ENCODE measurements at regions not wholly inside any gene's neighbourhood (a gene's known extent, or its start where the extent isn't known, plus 50 kb on each side); places are given as distances from the start of the nearest gene placed in this dataset.

- Mint-ChIP-seq H3K36me3 (ENCODE audit: low read depth) (no peaks in the 10 kb centered on the region), H3K27me3 (ENCODE audit: low read depth) (no peaks in the 10 kb centered on the region), H3K4me1 (ENCODE audit: low read depth) (no peaks in the 10 kb centered on the region), H3K27ac (no peak overlapping the region), H3K4me3 (no peak overlapping the region), H3K9me3 (ENCODE audit: insufficient read depth) (no peaks in the 10 kb centered on the region)
- no peak for DNase-seq
- ATAC-seq: no peak
- POLR2A ChIA-PET: no interaction called here
- CTCF ChIA-PET: no interaction called here
Observed at GRCh38 chr11:103547024-103547423, 437.8 kb downstream of the DYNC2H1 start.

- Mint-ChIP-seq H3K4me1 (ENCODE audit: low read depth) (no peaks in the 10 kb centered on the region), H3K27me3 (ENCODE audit: low read depth) (no peaks in the 10 kb centered on the region), H3K27ac (no peak overlapping the region), H3K4me3 (no peak overlapping the region), H3K36me3 (ENCODE audit: low read depth) (no peaks in the 10 kb centered on the region), H3K9me3 (ENCODE audit: insufficient read depth) (no peaks in the 10 kb centered on the region)
- DNase-seq: no peak
- POLR2A ChIA-PET: no interaction called here
- CTCF ChIA-PET: no interaction called here
- ATAC-seq: no peak
Observed at GRCh38 chr11:103547691-103548090, 438.5 kb downstream of the DYNC2H1 start.

- CTCF ChIA-PET: no interaction called here
- Mint-ChIP-seq H3K27ac (no peak overlapping the region), H3K27me3 (ENCODE audit: low read depth) (no peaks in the 10 kb centered on the region), H3K4me3 (no peak overlapping the region), H3K36me3 (ENCODE audit: low read depth) (no peaks in the 10 kb centered on the region), H3K4me1 (ENCODE audit: low read depth) (no peaks in the 10 kb centered on the region), H3K9me3 (ENCODE audit: insufficient read depth) (no peaks in the 10 kb centered on the region)
- DNase-seq (no peak), ATAC-seq (no peak)
- POLR2A ChIA-PET: no interaction called here
Observed at GRCh38 chr11:103548838-103549237, 439.6 kb downstream of the DYNC2H1 start.

GRCh38 chr11:103550811-103551210 is 441.6 kb downstream of the DYNC2H1 start:
- no peaks in the 10 kb centered on the region for H3K9me3 Mint-ChIP-seq (ENCODE audit: insufficient read depth)

DNA sequence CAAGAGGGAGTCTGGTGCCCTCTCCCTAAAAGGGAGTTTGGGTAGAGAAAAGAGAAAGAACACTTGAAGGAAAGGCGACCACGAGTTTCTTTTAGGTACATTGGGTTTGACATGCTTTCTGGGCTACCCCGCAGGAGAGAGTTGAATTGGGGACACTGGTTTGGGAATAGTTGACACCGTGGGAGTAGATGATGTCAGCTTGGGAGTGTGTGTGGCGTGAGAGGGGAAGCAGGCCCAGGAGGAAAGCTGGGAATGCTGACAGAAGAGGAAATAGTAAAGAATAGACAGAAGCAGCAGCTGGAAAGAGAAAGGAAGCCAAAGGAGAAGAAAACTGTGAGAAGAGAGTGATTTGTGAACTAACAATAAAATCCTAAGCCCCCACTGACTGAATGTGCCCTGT is 442.9 kb downstream of the DYNC2H1 start:
- no peaks in the 10 kb centered on the region for H3K9me3 Mint-ChIP-seq (ENCODE audit: insufficient read depth)
- no peaks in the 10 kb centered on the region for H3K27me3 Mint-ChIP-seq (ENCODE audit: low read depth)
- no peaks in the 10 kb centered on the region for H3K4me1 Mint-ChIP-seq (ENCODE audit: low read depth)
- CTCF ChIA-PET: no interaction called here
- POLR2A ChIA-PET: no interaction called here
- no peak overlapping the region for H3K27ac Mint-ChIP-seq
- DNase-seq (no peak), ATAC-seq (no peak)
- H3K4me3 Mint-ChIP-seq: no peak overlapping the region
- H3K36me3 Mint-ChIP-seq (ENCODE audit: low read depth): no peaks in the 10 kb centered on the region

More at GRCh38 chr11:103550811-103551210, 441.6 kb downstream of the DYNC2H1 start:
- Mint-ChIP-seq H3K27me3 (ENCODE audit: low read depth) (no peaks in the 10 kb centered on the region), H3K27ac (no peak overlapping the region), H3K4me3 (no peak overlapping the region), H3K4me1 (ENCODE audit: low read depth) (no peaks in the 10 kb centered on the region), H3K36me3 (ENCODE audit: low read depth) (no peaks in the 10 kb centered on the region)
- ChIA-PET POLR2A (no interaction called here), CTCF (no interaction called here)
- ATAC-seq (no peak), DNase-seq (no peak)

- ATAC-seq: no peak
- no peak for DNase-seq
- Mint-ChIP-seq H3K27ac (no peak overlapping the region), H3K27me3 (ENCODE audit: low read depth) (no peaks in the 10 kb centered on the region), H3K4me1 (ENCODE audit: low read depth) (no peaks in the 10 kb centered on the region), H3K4me3 (no peak overlapping the region), H3K36me3 (ENCODE audit: low read depth) (no peaks in the 10 kb centered on the region), H3K9me3 (ENCODE audit: insufficient read depth) (no peaks in the 10 kb centered on the region)
- ChIA-PET POLR2A (no interaction called here), CTCF (no interaction called here)
Observed at GRCh38 chr11:103556171-103556570, 446.9 kb downstream of the DYNC2H1 start.

- Mint-ChIP-seq H3K9me3 (ENCODE audit: insufficient read depth) (no peaks in the 10 kb centered on the region), H3K27me3 (ENCODE audit: low read depth) (no peaks in the 10 kb centered on the region), H3K27ac (no peak overlapping the region), H3K4me3 (no peak overlapping the region), H3K36me3 (ENCODE audit: low read depth) (no peaks in the 10 kb centered on the region), H3K4me1 (ENCODE audit: low read depth) (no peaks in the 10 kb centered on the region)
- DNase-seq (no peak), ATAC-seq (no peak)
- ChIA-PET CTCF (no interaction called here), POLR2A (no interaction called here)
Observed at GRCh38 chr11:103566116-103566515, 456.9 kb downstream of the DYNC2H1 start.

GRCh38 chr11:103581760-103582159 is 454.7 kb upstream of the DDI1 start:
- ChIA-PET CTCF (no interaction called here), POLR2A (no interaction called here)
- Mint-ChIP-seq H3K27ac (no peak overlapping the region), H3K9me3 (ENCODE audit: insufficient read depth) (no peaks in the 10 kb centered on the region), H3K4me1 (ENCODE audit: low read depth) (no peaks in the 10 kb centered on the region), H3K4me3 (no peak overlapping the region), H3K27me3 (ENCODE audit: low read depth) (no peaks in the 10 kb centered on the region), H3K36me3 (ENCODE audit: low read depth) (no peaks in the 10 kb centered on the region)
- ATAC-seq: no peak
- no peak for DNase-seq

- no peaks in the 10 kb centered on the region for H3K4me1 Mint-ChIP-seq (ENCODE audit: low read depth)
- no peak overlapping the region for H3K27ac Mint-ChIP-seq
- ATAC-seq (no peak), DNase-seq (no peak)
- POLR2A ChIA-PET: no interaction called here
- H3K4me3 Mint-ChIP-seq: no peak overlapping the region
- H3K9me3 Mint-ChIP-seq (ENCODE audit: insufficient read depth): no peaks in the 10 kb centered on the region
- H3K36me3 Mint-ChIP-seq (ENCODE audit: low read depth): no peaks in the 10 kb centered on the region
- CTCF ChIA-PET: no interaction called here
- no peaks in the 10 kb centered on the region for H3K27me3 Mint-ChIP-seq (ENCODE audit: low read depth)
Observed at GRCh38 chr11:103582351-103582909, 454.0 kb upstream of the DDI1 start.

GRCh38 chr11:103584021-103584420 is 452.4 kb upstream of the DDI1 start:
- CTCF ChIA-PET: no interaction called here
- DNase-seq: no peak

GRCh38 chr11:103584720-103585119 is 451.7 kb upstream of the DDI1 start:
- Mint-ChIP-seq H3K9me3 (ENCODE audit: insufficient read depth) (no peaks in the 10 kb centered on the region), H3K27me3 (ENCODE audit: low read depth) (no peaks in the 10 kb centered on the region), H3K4me1 (ENCODE audit: low read depth) (no peaks in the 10 kb centered on the region), H3K4me3 (no peak overlapping the region), H3K27ac (no peak overlapping the region), H3K36me3 (ENCODE audit: low read depth) (no peaks in the 10 kb centered on the region)
- ChIA-PET POLR2A (no interaction called here), CTCF (no interaction called here)
- DNase-seq: no peak
- ATAC-seq: no peak

More at GRCh38 chr11:103584021-103584420, 452.4 kb upstream of the DDI1 start:
- Mint-ChIP-seq H3K27me3 (ENCODE audit: low read depth) (no peaks in the 10 kb centered on the region), H3K36me3 (ENCODE audit: low read depth) (no peaks in the 10 kb centered on the region), H3K27ac (no peak overlapping the region), H3K4me3 (no peak overlapping the region), H3K4me1 (ENCODE audit: low read depth) (no peaks in the 10 kb centered on the region), H3K9me3 (ENCODE audit: insufficient read depth) (no peaks in the 10 kb centered on the region)
- POLR2A ChIA-PET: no interaction called here
- no peak for ATAC-seq

GRCh38 chr11:103585401-103585800 is 451.0 kb upstream of the DDI1 start:
- Mint-ChIP-seq H3K9me3 (ENCODE audit: insufficient read depth) (no peaks in the 10 kb centered on the region), H3K27me3 (ENCODE audit: low read depth) (no peaks in the 10 kb centered on the region), H3K4me3 (no peak overlapping the region), H3K27ac (no peak overlapping the region), H3K36me3 (ENCODE audit: low read depth) (no peaks in the 10 kb centered on the region), H3K4me1 (ENCODE audit: low read depth) (no peaks in the 10 kb centered on the region)
- DNase-seq (no peak), ATAC-seq (no peak)
- ChIA-PET POLR2A (no interaction called here), CTCF (no interaction called here)

DNA sequence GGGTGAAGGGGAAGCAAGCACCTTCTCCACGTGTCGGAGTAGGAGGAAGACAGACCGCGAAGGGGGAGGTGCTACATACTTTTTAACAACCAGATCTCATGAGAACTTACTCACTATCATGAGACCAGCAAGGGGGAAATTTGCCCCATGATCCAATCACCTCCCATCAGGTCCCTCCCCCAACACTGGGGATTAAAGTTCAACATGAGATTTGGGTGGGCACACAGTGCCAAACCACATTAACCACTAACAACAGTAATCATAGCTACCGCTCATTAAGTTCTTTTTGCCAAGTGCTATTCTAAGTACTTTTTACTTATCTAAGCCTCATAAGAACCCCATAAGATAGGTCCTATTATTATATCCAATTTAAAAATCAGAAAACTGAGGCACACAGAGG is 450.5 kb upstream of the DDI1 start:
- Mint-ChIP-seq H3K9me3 (ENCODE audit: insufficient read depth) (no peaks in the 10 kb centered on the region), H3K4me1 (ENCODE audit: low read depth) (no peaks in the 10 kb centered on the region), H3K27me3 (ENCODE audit: low read depth) (no peaks in the 10 kb centered on the region), H3K36me3 (ENCODE audit: low read depth) (no peaks in the 10 kb centered on the region), H3K4me3 (no peak overlapping the region), H3K27ac (no peak overlapping the region)
- no peak for ATAC-seq
- CTCF ChIA-PET: no interaction called here
- DNase-seq: no peak
- POLR2A ChIA-PET: no interaction called here

All from activated CD8-positive, alpha-beta T cell treated with anti-CD3 and anti-CD28 coated beads, Interleukin-2, amount 10 ng/mL, durations not matched to agents 7 days and 5 days (primary cell).